Keratinocyte (primary cell): ENCODE measurements at regions not wholly inside any gene's neighbourhood (a gene's known extent, or its start where the extent isn't known, plus 50 kb on each side); places are given as distances from the start of the nearest gene placed in this dataset.
A peak's percentile ranks its signal among the peaks of the same experiment; 100 is the strongest.
"Not testable (repeated sequence)": the region's sequence is repeated elsewhere in the genome, so short reads cannot be mapped to it uniquely, and the experiment has no call there.

Experiments used
- DNase-seq: peaks from one replicate; pipeline ENCODE4 v3.0.0-alpha.2; 2011; ENCODE audit warnings: low read depth, missing footprints, low spot score
- FAIRE-seq: peaks from 2 replicates; lab custom pipeline; 2011; peaks lifted over from hg19 to GRCh38; lab: Jason Lieb, UNC
- H2AFZ ChIP-seq: 2 replicates; pipeline ENCODE4 v1.6.0; 2012; ENCODE audit warnings: low read length, control low read depth, inconsistent platforms; ENCODE audit not compliant: control insufficient read depth
- H3K27ac ChIP-seq: 2 replicates; pipeline ENCODE4 v1.5.1; 2011; ENCODE audit warnings: low read length; ENCODE audit not compliant: control insufficient read depth, insufficient read depth
- H3K27me3 ChIP-seq: 3 replicates; pipeline ENCODE4 v1.6.0; 2011; ENCODE audit warnings: low read length; ENCODE audit not compliant: control insufficient read depth, insufficient read depth; ENCODE audit errors: extremely low read depth
- H3K36me3 ChIP-seq, 2 experiments: 2 replicates in 1 of 2; 3 replicates in 1 of 2; pipeline ENCODE4 v1.5.1; 2011; ENCODE audit warnings: low read length in 2 of 2, mild to moderate bottlenecking in 1 of 2; ENCODE audit not compliant: control insufficient read depth in 2 of 2, insufficient read depth in 2 of 2; ENCODE audit errors: extremely low read depth in 1 of 2
- H3K4me1 ChIP-seq: 3 replicates; pipeline ENCODE4 v1.5.1; 2011; ENCODE audit warnings: low read length; ENCODE audit not compliant: control insufficient read depth, insufficient read depth; ENCODE audit errors: extremely low read depth
- H3K4me2 ChIP-seq: 3 replicates; pipeline ENCODE4 v1.6.0; 2011; ENCODE audit warnings: low read depth, low read length; ENCODE audit not compliant: control insufficient read depth, insufficient read depth; ENCODE audit errors: extremely low read depth
- H3K4me3 ChIP-seq, 3 experiments: fragments of 200-600 bp in 1 of 3; sonication (generic) in 1 of 3; 2 replicates in 2 of 3; 3 replicates in 1 of 3; pipeline ENCODE4 v1.5.1; 2011 to 2016; ENCODE audit warnings: low read length in 3 of 3, mild to moderate bottlenecking in 3 of 3, control low read depth in 2 of 3, inconsistent platforms in 1 of 3, low read depth in 1 of 3, mixed read lengths in 1 of 3, mixed run types in 1 of 3, moderate library complexity in 1 of 3; ENCODE audit not compliant: control insufficient read depth in 2 of 3, insufficient read depth in 2 of 3; ENCODE audit errors: extremely low read depth in 1 of 3
- H3K79me2 ChIP-seq: 2 replicates; pipeline ENCODE4 v1.6.0; 2012; ENCODE audit warnings: low read length; ENCODE audit not compliant: control insufficient read depth, insufficient read depth
- H3K9ac ChIP-seq: 3 replicates; pipeline ENCODE4 v1.6.0; 2011; ENCODE audit warnings: low read length; ENCODE audit not compliant: control insufficient read depth, insufficient read depth; ENCODE audit errors: extremely low read depth
- H3K9me1 ChIP-seq: 3 replicates; pipeline ENCODE4 v1.6.0; 2011; ENCODE audit warnings: low read length; ENCODE audit not compliant: control insufficient read depth, insufficient read depth; ENCODE audit errors: extremely low read depth
- H3K9me3 ChIP-seq: 2 replicates; pipeline ENCODE4 v1.5.1; 2012; ENCODE audit warnings: low read depth, low read length; ENCODE audit not compliant: control insufficient read depth
- H4K20me1 ChIP-seq: 3 replicates; pipeline ENCODE4 v1.6.0; 2011; ENCODE audit warnings: low read length; ENCODE audit not compliant: control insufficient read depth, insufficient read depth; ENCODE audit errors: extremely low read depth
- EZH2 ChIP-seq: IDR thresholded peaks from one replicate; pipeline ENCODE4 v1.6.1; 2012; ENCODE audit warnings: inconsistent platforms, mild to moderate bottlenecking, low read length, moderate library complexity
- dilution Hi-C: fragments of 300-500 bp; cut with MboI; formaldehyde crosslinking; loops from one replicate; pipeline ENCODE4 v1.7.0; 2020; ENCODE audit warnings: low sequenced_read_pairs; ENCODE audit not compliant: extremely low pct_ligation_motif_present
- TF ChIP-seq, protein P1 (sequence below), 3 experiments: IDR thresholded peaks in 1 of 3; conservative IDR thresholded peaks in 1 of 3; optimal IDR thresholded peaks in 1 of 3; 2 replicates in 2 of 3; 3 replicates in 1 of 3; pipeline versions ENCODE3 to v1.5.1; 2011; ENCODE audit warnings: low read length in 3 of 3, mild to moderate bottlenecking in 3 of 3, moderate library complexity in 2 of 3, control low read depth in 1 of 3, inconsistent platforms in 1 of 3; ENCODE audit not compliant: insufficient read depth in 2 of 3; ENCODE audit errors: extremely low read depth in 1 of 3

DNA sequence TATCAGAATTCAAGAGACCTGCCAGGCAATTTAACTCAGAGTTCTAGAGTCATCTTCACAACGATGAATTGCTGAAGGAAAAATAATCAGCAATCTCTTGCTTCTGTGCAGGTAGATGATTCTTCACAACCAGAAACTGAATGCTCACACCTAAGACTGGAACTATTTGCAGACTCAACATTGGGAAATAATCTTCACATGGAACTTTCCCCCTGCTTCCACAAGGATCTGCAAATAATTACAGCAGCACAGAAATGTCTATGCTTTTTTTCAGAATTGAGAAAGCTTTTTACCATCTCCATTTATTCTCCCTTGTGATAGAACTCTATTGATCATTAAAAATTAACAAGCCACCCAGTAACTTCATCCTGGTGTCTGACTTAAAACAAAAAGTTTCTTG lies 282.8 kb downstream of the AHR start:
- Histone ChIP-seq H4K20me1 (no peaks in the 10 kb centered on the region), H2AFZ (no peak overlapping the region), H3K9ac (no peak overlapping the region), H3K9me3 (peaks cover 2% of the 10 kb centered on the region), H3K4me3 (no peak overlapping the region), H3K36me3 (no peaks in the 10 kb centered on the region), H3K4me2 (no peak overlapping the region), H3K4me1 (peaks cover 24% of the 10 kb centered on the region), H3K27ac (no peak overlapping the region), H3K27me3 (no peaks in the 10 kb centered on the region), H3K9me1 (no peaks in the 10 kb centered on the region), H3K79me2 (no peaks in the 10 kb centered on the region)
- dilution Hi-C loops, result no loop called here
- TF ChIP-seq EZH2, result no peak
- TF ChIP-seq, protein P1, sequence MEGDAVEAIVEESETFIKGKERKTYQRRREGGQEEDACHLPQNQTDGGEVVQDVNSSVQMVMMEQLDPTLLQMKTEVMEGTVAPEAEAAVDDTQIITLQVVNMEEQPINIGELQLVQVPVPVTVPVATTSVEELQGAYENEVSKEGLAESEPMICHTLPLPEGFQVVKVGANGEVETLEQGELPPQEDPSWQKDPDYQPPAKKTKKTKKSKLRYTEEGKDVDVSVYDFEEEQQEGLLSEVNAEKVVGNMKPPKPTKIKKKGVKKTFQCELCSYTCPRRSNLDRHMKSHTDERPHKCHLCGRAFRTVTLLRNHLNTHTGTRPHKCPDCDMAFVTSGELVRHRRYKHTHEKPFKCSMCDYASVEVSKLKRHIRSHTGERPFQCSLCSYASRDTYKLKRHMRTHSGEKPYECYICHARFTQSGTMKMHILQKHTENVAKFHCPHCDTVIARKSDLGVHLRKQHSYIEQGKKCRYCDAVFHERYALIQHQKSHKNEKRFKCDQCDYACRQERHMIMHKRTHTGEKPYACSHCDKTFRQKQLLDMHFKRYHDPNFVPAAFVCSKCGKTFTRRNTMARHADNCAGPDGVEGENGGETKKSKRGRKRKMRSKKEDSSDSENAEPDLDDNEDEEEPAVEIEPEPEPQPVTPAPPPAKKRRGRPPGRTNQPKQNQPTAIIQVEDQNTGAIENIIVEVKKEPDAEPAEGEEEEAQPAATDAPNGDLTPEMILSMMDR (optimal IDR thresholded peaks at IDR 0.05 in 1 of 3, IDR thresholded peaks at IDR 0.05 in 1 of 3, conservative IDR thresholded peaks at IDR 0.05 in 1 of 3; ENCODE audit: extremely low read depth in 1 of 3, insufficient read depth in 2 of 3, low read length in 3 of 3), result no peak
- DNase-seq (no peak), FAIRE-seq (no peak)

DNA sequence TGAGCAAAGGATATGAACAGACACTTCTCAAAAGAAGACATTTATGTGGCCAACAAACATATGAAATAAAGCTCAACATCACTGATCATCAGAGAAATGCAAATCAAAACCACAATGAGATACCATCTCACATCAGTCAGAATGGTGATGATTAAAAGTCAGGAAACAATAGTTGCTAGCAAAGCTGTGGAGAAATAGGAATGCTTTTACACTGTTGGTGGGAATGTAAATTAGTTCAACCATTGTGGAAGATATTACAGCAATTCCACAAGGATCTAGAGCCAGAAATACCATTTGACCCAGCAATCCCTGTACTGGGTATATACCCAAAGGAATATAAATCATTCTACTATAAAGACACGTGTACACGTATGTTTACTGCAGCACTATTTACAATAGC lies 284.2 kb downstream of the AHR start:
- H3K27me3 ChIP-seq, H3K27ac ChIP-seq, FAIRE-seq, H3K4me2 ChIP-seq, H3K9ac ChIP-seq, DNase-seq, H3K79me2 ChIP-seq, H3K9me3 ChIP-seq, H3K9me1 ChIP-seq, H2AFZ ChIP-seq, H3K36me3 ChIP-seq, H4K20me1 ChIP-seq, H3K4me3 ChIP-seq, dilution Hi-C loops: not testable (repeated sequence)
- H3K4me1 ChIP-seq, result peaks cover 24% of the 10 kb centered on the region

DNA sequence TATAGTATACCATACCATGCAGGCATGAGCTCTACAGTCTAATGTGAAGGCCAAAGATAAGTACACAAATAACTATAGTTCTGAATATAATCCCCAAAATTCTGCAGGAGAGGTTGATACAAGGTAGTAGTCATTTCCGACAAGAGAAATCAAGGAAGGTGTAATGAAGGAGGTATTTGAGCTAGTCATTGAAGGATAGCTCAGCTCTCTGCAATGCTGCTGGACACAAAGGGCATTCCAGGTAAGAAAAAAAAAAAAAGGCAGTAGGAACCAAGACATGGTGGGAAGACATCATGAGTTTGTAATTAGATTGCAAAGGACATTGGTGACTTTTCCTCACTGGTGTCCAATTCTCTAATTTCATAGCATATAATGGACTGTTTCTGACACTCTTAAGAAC lies 285.3 kb downstream of the AHR start:
- no peak overlapping the region for H3K27ac ChIP-seq

More for the DNA sequence above, 285.3 kb downstream of the AHR start:
- no peak overlapping the region for H2AFZ ChIP-seq
- no peaks in the 10 kb centered on the region for H3K9me1 ChIP-seq
- H3K79me2 ChIP-seq, result no peaks in the 10 kb centered on the region
- no peaks in the 10 kb centered on the region for H3K9me3 ChIP-seq
- no peak for TF ChIP-seq EZH2
- TF ChIP-seq, protein P1 (optimal IDR thresholded peaks at IDR 0.05 in 1 of 3, IDR thresholded peaks at IDR 0.05 in 1 of 3, conservative IDR thresholded peaks at IDR 0.05 in 1 of 3; ENCODE audit: extremely low read depth in 1 of 3, insufficient read depth in 2 of 3, low read length in 3 of 3), result no peak
- H3K27me3 ChIP-seq, result no peaks in the 10 kb centered on the region
- peaks cover 24% of the 10 kb centered on the region for H3K4me1 ChIP-seq
- dilution Hi-C loops, result no loop called here
- no peaks in the 10 kb centered on the region for H4K20me1 ChIP-seq
- H3K36me3 ChIP-seq, result no peaks in the 10 kb centered on the region
- H3K4me3 ChIP-seq, result no peak overlapping the region
- no peak overlapping the region for H3K9ac ChIP-seq
- FAIRE-seq, result peak; percentile 78
- no peak overlapping the region for H3K4me2 ChIP-seq
- no peak for DNase-seq
